RPMI7951 (cell line): ENCODE measurements at regions not wholly inside any gene's neighbourhood (a gene's known extent, or its start where the extent isn't known, plus 50 kb on each side); places are given as distances from the start of the nearest gene placed in this dataset.

Experiments
- DNase-seq: peaks from one replicate; pipeline ENCODE4 v3.0.0-alpha.2; 2012; ENCODE audit warnings: low read depth

DNA sequence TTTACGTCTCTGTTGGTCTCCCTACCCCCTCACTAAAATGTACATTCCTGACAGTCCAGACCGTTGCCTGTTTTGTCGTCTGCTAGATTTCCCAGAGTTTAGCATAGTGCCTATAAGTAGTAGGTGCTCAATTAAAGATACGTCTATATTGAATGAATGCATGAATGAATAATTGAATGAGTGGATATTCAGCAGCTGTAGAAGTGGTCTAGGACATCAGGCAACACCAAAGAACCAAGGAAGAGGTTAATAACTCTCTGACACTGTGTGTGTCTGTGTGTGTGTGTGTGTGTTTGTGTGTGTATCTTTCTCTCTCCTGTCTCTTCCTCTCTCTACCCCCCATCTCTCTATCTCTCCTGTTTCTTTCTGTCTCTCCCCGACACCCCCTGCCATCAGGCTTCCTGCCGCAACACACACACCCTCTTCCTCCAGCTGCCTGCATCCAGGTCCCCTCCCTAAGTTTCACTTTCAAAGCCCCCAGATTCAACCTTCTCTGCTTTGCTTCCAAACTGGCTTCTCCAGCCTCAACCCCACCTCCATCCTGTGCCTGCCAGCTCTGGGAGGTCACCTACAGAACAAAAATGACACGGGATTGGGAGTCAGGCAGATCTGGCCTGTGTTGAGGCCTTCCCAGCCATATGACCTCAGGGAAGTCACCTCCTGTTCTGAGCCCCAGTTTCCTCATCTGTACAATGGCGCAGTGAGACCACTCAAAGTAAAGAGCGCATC is 119.9 kb upstream of the NCOR2 start:
- no peak for DNase-seq

GRCh38 chr12:124686370-124687173 is 119.2 kb upstream of the NCOR2 start:
- DNase-seq = peak; percentile 50

- peak; percentile 90 for DNase-seq
These were observed 118.4 kb upstream of the NCOR2 start for GRCh38 chr12:124685689-124686369.

GRCh38 chr12:124684971-124685688 is 117.7 kb upstream of the NCOR2 start:
- DNase-seq = peak; percentile 94

- DNase-seq = no peak
These were observed 117.1 kb upstream of the NCOR2 start for GRCh38 chr12:124684496-124684895.

DNA sequence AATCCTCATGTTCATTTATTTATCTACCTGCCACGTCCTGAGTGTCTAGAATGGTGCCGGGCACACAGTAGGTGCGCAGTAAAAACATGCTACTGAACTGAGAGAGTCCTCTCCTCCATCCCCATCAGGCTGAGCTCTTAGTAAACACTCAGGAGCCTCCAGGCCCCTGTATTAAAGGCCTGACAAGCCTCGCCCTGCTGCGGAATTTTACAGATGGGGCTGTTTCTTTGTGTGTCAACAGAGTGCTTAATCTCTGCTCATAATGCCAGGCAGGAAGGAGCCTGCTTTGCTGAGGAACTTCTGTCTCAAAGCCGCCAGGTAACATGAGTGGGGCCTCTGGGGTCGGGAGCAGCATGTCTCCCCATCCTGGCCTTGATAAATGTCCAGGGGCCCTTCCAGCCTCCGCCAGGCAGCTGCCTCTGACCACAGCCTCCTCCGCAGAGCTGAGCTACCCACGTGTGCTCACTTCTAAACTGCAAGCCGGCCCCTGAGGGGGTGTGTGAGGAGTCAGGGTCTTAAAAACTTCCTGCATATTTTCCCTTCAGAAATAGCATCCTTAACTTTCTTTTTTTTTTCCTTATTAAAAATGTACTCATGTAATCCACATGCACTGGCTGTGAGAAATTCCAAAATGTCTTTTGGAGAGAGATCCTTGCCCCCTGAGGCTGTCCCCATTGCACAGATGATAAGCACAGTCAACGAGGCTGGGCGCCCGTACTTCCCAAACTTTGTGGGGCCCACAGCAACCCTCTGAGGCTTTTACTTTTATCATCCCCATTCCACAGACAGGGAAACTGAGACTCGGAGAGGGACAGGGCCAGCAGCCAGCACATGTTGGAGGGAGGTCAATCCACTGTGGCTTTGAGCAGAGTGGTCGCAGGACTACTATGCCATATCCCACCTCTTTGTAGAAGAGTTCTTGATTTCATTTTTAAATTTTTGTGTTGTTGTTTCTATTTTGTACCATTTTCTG is 116.0 kb upstream of the NCOR2 start:
- peak; percentile 33 for DNase-seq

DNA sequence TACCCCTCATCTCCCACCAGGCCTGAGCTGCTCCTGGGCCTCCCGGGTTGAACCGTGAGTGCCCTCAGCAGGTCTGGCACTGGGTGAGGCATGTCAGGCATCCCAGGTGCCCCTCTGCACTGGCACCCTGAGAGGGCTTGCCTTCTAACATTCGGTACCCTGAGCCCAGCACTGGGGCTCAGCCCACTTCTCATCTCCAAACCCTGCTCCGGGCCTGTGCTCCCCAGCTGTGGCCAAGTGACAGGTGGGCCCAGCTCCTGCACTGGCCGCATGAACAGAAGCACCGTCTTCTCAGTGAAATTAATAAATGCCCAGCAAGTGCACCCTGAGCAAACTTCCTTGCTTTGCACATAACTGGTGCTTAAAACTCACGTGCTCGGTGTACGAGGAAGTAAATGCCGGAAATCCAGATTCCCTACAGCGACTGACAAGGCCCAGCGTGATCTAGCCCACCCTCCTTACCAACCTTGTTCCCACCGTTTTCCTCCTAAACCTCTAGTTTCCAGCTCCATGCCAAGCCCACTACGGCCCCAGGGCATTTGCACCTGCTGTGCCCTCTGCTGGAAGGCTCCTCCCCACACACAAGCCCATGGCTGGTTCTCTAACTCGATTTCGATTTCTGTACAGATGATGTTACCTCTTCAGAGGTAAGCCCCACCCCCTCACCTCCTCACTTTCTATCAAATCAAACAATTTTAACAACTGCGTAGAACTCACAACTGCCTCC is 115.2 kb upstream of the NCOR2 start:
- DNase-seq = no peak

DNA sequence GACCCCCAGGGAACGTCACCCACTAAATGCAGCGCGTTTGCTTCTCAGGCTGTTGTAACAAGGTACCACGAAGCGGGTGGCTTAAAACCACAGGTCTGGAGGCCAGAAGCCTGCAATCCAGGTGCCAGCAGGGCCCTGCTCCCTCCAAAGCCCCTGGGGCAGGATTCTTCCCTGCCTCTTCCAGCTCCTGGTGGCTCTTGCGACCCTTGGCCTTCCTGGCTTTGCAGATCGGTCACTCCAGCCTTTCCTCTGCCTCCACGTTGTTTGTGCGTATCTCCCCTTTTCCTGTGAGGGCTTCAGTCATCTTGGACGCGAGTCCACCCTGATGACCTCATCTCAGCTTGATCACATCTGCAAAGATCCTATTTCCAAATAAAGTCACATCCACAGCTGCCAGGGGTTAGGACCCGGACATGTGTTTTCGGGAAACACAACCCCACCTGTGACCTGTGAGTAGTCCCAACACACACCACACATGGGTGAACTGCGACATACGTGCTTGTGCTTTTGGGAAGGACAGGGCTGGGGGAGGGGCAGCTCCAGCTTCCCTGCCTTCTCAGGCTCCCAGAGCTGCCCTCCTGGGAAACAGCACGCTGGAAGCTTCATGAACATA is 114.5 kb upstream of the NCOR2 start:
- DNase-seq = peak; percentile 92

DNA sequence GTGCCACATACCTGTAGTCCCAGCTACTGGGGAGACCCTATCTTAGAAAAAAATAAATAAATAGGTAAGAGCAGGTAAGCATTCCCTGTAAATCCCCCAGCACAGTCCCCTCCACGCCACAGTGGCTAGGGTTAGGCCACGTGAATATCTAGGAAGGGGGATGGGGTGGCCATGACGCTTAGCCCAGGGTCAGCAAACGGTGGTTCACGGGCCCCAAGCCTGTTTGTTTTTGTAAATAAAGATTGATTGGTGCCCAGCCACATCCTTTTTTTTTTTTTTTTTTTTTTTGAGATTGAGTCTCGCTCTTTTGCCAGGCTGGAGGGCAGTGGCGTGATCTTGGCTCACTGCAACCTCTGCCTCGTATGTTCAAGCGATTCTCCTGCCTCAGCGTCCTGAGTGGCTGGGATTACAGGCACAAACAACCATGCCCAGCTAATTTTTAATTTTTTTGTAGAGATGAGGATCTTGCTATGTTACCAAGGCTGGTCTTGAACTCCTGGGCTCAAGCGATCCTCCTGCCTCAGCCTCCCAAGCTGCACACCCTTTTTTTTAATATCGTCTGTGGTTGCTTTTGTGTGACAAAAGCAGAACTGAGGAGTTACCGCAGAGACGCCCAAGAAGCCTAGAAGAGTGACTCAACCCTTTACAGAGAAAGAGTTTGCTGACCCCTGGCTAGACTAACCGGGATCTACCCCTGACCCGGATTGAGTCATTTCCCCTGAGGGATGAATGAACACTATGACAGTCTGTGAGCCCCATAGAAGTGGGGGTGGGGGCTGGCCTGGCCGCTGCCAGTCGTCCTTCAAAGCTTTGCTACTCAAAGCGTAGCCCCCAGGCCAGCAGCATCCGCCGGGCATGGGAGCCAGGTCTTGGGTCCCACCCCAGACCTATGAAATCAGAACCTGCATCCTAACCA is 113.7 kb upstream of the NCOR2 start:
- DNase-seq = peak; percentile 97

- DNase-seq = peak; percentile 88
These were observed 112.3 kb upstream of the NCOR2 start for GRCh38 chr12:124679533-124680371.

GRCh38 chr12:124679047-124679446 is 111.6 kb upstream of the NCOR2 start:
- DNase-seq = no peak

GRCh38 chr12:124678421-124678893 is 111.0 kb upstream of the NCOR2 start:
- DNase-seq = no peak

- no peak for DNase-seq
These were observed 110.3 kb upstream of the NCOR2 start for GRCh38 chr12:124677552-124678356.

DNA sequence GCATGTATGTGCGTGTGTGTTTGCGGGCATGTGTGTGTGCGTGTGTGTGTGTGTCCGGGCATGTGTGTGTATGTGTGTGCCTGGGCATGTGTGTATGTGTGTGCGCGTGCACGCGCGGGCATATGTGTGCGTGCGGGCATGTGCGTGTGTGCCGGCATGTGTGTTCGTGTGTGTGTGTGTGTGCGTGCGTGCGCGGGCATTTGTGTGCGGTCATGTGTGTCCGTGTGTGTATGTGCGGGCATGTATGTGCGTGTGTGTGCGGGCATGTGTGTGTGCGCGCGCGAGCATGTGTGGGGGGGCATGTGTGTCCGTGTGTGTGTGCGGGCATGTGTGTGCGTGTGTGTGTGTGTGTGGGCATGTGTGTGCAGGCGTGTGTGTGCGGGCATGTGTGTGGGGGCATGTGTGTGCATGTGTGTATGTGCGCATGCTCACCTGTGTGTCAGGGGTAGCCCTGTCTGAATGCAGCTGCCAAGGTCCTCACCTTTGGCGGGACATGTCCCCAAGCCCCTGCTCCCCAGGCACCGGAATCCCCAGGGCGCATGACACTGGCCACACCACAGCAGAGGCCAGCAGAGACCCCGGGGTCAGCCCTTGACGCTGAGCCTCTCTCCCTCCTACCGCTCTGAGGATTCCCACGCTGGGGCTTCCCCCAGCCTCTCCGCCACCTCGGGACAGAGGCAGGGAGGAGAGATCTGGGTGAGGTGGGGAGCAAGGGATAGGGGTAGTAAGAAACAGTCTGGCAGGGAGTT is 109.5 kb upstream of the NCOR2 start:
- DNase-seq = no peak

GRCh38 chr12:124675881-124676713 is 108.7 kb upstream of the NCOR2 start:
- no peak for DNase-seq
